Neural cell (in vitro differentiated cells): ENCODE measurements at regions not wholly inside any gene's neighbourhood (a gene's known extent, or its start where the extent isn't known, plus 50 kb on each side); places are given as distances from the start of the nearest gene placed in this dataset.

Experiments used
- CTCF ChIP-seq: fragments of 450-650 bp; IDR thresholded peaks from 2 replicates; pipeline ENCODE4 v1.5.1; 2014; ENCODE audit warnings: antibody characterized with exemption, mild to moderate bottlenecking, moderate library complexity; ENCODE audit not compliant: poor library complexity, severe bottlenecking
- EP300 ChIP-seq: fragments of 450-650 bp; conservative IDR thresholded peaks from 2 replicates; pipeline ENCODE4 v1.6.1; 2014; ENCODE audit warnings: antibody characterized with exemption, mild to moderate bottlenecking, moderate library complexity; ENCODE audit not compliant: poor library complexity, severe bottlenecking
- EZH2 ChIP-seq: fragments of 200-600, 300-800 bp; shearing (Covaris generic), sonication (generic); IDR thresholded peaks from 2 replicates; pipeline ENCODE4 v1.6.1; 2014; ENCODE audit warnings: antibody characterized with exemption, low read length, borderline replicate concordance, mild to moderate bottlenecking; ENCODE audit not compliant: insufficient read depth, poor library complexity, severe bottlenecking
- POLR2AphosphoS5 ChIP-seq: IDR thresholded peaks from 2 replicates; pipeline ENCODE4 v1.6.1; 2012
- RAD21 ChIP-seq: fragments of 450-650 bp; conservative IDR thresholded peaks from 2 replicates; pipeline ENCODE4 v1.6.1; 2014; ENCODE audit warnings: antibody characterized with exemption, mild to moderate bottlenecking, moderate library complexity
- REST ChIP-seq: IDR thresholded peaks from 2 replicates; pipeline ENCODE4 v1.6.1; 2012; ENCODE audit warnings: borderline replicate concordance

GRCh38 chr18:47683774-47684173, 246.7 kb downstream of the SMAD2 start:
- TF ChIP-seq REST, result no peak
- no peak for TF ChIP-seq CTCF
- no peak for TF ChIP-seq EZH2
- no peak for TF ChIP-seq POLR2AphosphoS5
- no peak for TF ChIP-seq RAD21
- no peak for TF ChIP-seq EP300
